ENCODE measurements at regions not wholly inside any gene's neighbourhood (a gene's known extent, or its start where the extent isn't known, plus 50 kb on each side); places are given as distances from the start of the nearest gene placed in this dataset.
"Not testable (repeated sequence)": the region's sequence is repeated elsewhere in the genome, so short reads cannot be mapped to it uniquely, and the experiment has no call there.

DNA sequence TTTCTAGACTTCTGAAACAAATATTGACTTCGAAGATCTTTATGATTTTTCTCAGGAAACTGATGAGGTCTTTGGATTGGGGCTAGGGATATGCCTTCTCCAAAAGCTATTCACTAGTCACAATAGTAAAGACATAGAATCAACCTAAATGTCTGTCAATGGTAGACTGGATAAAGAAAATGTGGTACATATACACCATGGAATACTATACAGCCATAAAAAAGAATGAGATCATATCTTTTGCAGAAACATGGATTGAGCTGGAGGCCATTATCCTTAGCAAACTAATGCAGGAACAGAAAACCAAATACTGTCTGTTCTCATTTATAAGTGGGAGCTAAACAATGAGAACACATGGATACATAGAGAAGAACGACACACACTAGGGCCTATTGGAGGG is 308.5 kb upstream of the HNRNPA3 start:
- H3K4me3 ChIP-seq (ENCODE audit: low read length); H3K27me3 ChIP-seq (ENCODE audit: insufficient read depth, low read length); H3K9ac ChIP-seq (ENCODE audit: low read depth, low read length); H3K27ac ChIP-seq (ENCODE audit: low read depth, low read length); H3K4me1 ChIP-seq (ENCODE audit: insufficient read depth, low read length); H3K9me3 ChIP-seq (ENCODE audit: insufficient read depth, low read depth, low read length); H3K36me3 ChIP-seq (ENCODE audit: insufficient read depth, low read length): not testable (repeated sequence)
- 100% methylated on average over 1 of the region's 2 CpGs for WGBS

DNA sequence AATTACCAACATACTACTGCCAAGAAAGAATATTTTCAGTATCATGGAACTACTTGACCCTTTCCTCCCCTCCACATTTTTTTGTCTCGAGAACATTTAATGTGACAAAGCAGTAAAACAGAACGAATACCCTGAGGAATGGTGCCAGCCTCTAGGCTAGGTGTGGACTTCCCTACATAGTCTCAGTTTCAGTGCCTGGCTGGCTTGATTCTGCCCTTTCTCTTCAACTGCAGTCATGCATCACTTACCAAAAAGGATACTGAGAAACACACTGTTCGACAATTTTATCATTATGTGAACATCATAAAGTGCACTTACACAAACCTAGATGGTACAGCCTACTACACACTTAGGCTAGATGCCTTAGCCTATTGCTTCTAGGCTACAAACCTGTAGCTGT is 305.3 kb upstream of the HNRNPA3 start:
- no peaks in the 10 kb centered on the region for H3K27me3 ChIP-seq (ENCODE audit: insufficient read depth, low read length)
- H3K27ac ChIP-seq (ENCODE audit: low read depth, low read length): no peak overlapping the region
- H3K4me1 ChIP-seq (ENCODE audit: insufficient read depth, low read length): no peaks in the 10 kb centered on the region; the same call in 1 of the 2 replicates
- no peaks in the 10 kb centered on the region for H3K36me3 ChIP-seq (ENCODE audit: insufficient read depth, low read length)
- WGBS: 76% methylated on average over 3 of the region's 3 CpGs
- no peak overlapping the region for H3K4me3 ChIP-seq (ENCODE audit: low read length)
- no peaks in the 10 kb centered on the region for H3K9me3 ChIP-seq (ENCODE audit: insufficient read depth, low read depth, low read length)
- H3K9ac ChIP-seq (ENCODE audit: low read depth, low read length): no peak overlapping the region

DNA sequence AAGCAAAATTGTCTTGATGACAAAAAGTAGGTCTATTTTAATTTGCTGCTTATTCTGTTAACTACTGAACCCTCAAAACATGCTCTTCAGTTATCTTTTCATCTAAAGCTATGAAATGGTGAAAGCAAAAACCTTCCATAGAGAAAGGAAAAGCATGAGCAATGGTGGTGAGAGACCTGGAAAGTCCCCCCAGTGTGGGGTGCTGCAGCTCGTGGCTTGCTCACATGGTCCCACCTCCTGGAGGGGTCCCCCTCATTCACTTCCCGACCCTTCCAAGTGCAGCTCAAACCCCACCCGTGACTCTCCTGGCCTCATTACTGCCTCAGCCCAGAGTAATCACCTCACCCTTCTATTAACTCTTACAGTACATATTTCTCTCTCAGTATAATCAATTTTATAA is 301.8 kb upstream of the HNRNPA3 start:
- no peak overlapping the region for H3K27ac ChIP-seq (ENCODE audit: low read depth, low read length)
- no peaks in the 10 kb centered on the region; the same call in 1 of the 2 replicates for H3K4me1 ChIP-seq (ENCODE audit: insufficient read depth, low read length)
- no peak overlapping the region for H3K9ac ChIP-seq (ENCODE audit: low read depth, low read length)
- H3K4me3 ChIP-seq (ENCODE audit: low read length): no peak overlapping the region
- WGBS: 87% methylated on average over 3 of the region's 3 CpGs
- H3K27me3 ChIP-seq (ENCODE audit: insufficient read depth, low read length): no peaks in the 10 kb centered on the region
- H3K36me3 ChIP-seq (ENCODE audit: insufficient read depth, low read length): no peaks in the 10 kb centered on the region
- H3K9me3 ChIP-seq (ENCODE audit: insufficient read depth, low read depth, low read length): no peaks in the 10 kb centered on the region

DNA sequence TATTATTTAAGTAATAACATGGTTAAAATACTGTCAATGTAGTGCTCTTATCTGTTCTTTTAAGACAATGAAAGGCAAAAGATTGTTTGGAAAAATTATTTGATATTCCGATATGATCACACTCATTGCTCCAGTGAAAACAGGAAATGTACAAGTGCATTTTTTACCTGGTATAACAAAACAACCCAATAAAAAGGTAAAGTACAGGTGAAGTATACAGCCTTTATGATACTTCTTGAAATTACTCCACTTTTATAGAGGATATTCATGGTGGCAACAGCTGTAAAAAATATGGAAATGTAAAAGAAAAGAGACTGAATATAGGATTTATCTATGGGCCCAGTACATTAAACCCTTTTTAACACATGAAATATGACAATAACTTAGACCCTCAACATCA is 298.6 kb upstream of the HNRNPA3 start:
- WGBS: 100% methylated on average over 1 of the region's 1 CpG
- Histone ChIP-seq H3K9ac (ENCODE audit: low read depth, low read length) (no peak overlapping the region), H3K9me3 (ENCODE audit: insufficient read depth, low read depth, low read length) (no peaks in the 10 kb centered on the region), H3K36me3 (ENCODE audit: insufficient read depth, low read length) (no peaks in the 10 kb centered on the region), H3K4me1 (ENCODE audit: insufficient read depth, low read length) (no peaks in the 10 kb centered on the region; the same call in 1 of the 2 replicates), H3K4me3 (ENCODE audit: low read length) (no peak overlapping the region), H3K27me3 (ENCODE audit: insufficient read depth, low read length) (no peaks in the 10 kb centered on the region), H3K27ac (ENCODE audit: low read depth, low read length) (no peak overlapping the region)

DNA sequence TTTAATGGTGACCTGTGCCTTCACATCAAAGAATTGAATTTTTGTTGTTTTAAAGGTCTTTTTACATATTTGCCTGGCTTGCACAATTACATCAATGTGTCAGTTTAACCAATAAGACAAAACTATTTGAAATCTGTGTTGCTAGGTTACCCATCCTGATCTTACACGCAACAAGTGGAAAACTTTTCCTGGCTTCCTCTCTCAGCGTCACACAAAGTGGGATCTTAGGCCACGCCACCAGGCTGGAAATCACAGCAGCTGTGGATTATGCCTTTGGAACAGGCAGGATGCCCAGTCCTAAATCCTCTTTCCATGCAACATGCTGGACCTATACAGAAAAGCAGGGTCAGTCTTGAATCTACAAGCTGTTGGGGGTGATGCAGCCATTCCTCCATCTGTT is 298.2 kb upstream of the HNRNPA3 start:
- H3K36me3 ChIP-seq (ENCODE audit: insufficient read depth, low read length): no peaks in the 10 kb centered on the region
- H3K27me3 ChIP-seq (ENCODE audit: insufficient read depth, low read length): no peaks in the 10 kb centered on the region
- H3K27ac ChIP-seq (ENCODE audit: low read depth, low read length): no peak overlapping the region
- no peaks in the 10 kb centered on the region; the same call in 1 of the 2 replicates for H3K4me1 ChIP-seq (ENCODE audit: insufficient read depth, low read length)
- H3K9ac ChIP-seq (ENCODE audit: low read depth, low read length): no peak overlapping the region
- no peaks in the 10 kb centered on the region for H3K9me3 ChIP-seq (ENCODE audit: insufficient read depth, low read depth, low read length)
- H3K4me3 ChIP-seq (ENCODE audit: low read length): no peak overlapping the region
- 97% methylated on average over 3 of the region's 3 CpGs for WGBS

DNA sequence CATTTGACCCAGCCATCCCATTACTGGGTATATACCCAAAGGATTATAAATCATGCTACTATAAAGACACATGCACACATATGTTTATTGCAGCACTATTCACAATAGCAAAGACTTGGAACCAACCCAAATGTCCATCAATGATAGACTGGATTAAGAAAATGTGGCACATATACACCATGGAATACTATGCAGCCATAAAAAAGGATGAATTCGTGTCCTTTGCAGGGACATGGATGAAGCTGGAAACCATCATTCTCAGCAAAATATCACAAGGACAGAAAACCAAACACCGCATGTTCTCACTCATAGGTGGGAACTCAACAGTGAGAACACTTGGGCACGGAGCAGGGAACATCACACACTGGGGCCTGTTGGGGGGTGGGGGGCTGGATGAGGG is 290.0 kb upstream of the HNRNPA3 start:
- H3K36me3 ChIP-seq (ENCODE audit: insufficient read depth, low read length); H3K4me3 ChIP-seq (ENCODE audit: low read length); H3K27ac ChIP-seq (ENCODE audit: low read depth, low read length); H3K27me3 ChIP-seq (ENCODE audit: insufficient read depth, low read length); H3K9me3 ChIP-seq (ENCODE audit: insufficient read depth, low read depth, low read length); H3K9ac ChIP-seq (ENCODE audit: low read depth, low read length); H3K4me1 ChIP-seq (ENCODE audit: insufficient read depth, low read length): not testable (repeated sequence)
- 100% methylated on average over 2 of the region's 3 CpGs for WGBS

DNA sequence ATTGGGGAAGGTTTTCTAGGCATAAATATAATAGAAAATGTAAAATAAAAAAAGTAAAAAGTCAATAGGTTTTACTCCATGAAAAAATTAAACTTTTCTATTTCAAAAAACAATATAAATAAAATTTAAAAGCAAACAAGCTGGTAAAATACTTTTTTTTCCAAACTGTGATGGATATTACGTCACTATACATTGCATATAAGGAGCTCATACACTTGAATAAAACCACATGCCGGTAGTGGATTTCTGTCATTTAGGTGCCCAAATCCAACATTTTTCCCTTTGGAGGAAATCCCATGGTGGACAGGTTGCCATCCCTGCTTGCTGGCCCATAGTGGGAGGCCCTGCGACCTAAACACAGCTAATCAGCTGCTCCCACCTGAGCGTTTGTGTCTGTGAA is 289.4 kb upstream of the HNRNPA3 start:
- Histone ChIP-seq H3K27me3 (ENCODE audit: insufficient read depth, low read length) (no peaks in the 10 kb centered on the region), H3K9me3 (ENCODE audit: insufficient read depth, low read depth, low read length) (peaks cover 10% of the 10 kb centered on the region; the same call in 1 of the 2 replicates), H3K4me1 (ENCODE audit: insufficient read depth, low read length) (no peaks in the 10 kb centered on the region), H3K27ac (ENCODE audit: low read depth, low read length) (no peak overlapping the region), H3K9ac (ENCODE audit: low read depth, low read length) (no peak overlapping the region), H3K4me3 (ENCODE audit: low read length) (no peak overlapping the region), H3K36me3 (ENCODE audit: insufficient read depth, low read length) (no peaks in the 10 kb centered on the region)
- WGBS: 94% methylated on average over 4 of the region's 4 CpGs

DNA sequence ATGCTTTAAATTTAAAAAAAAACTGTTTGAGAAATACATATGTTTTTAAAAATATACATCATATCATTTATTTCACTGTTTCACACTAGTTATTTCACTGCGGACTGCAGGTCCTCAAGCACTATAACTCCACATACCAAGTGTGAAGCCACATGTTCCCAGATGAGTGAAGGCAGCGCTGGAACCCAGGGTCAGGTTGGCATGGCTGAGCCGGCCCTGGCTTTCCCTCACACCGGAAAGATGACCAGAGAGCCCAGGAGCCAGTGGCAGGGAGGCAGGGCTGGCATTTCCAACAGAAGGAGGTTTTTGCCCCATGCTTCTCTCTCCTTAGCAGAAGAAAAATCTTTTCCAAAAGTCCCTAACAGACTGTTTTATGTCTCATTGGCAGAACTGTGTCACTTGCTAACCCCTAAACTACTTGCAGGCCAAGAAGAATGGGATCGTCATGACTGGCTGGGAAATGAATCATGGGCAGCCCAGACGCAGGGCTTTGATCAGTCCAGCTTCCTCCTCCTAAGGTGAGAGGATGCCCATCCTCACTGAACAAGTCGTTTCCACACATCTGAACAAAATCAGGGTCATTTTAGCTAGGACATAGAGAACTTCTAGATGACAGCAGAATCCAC is 287.6 kb upstream of the HNRNPA3 start:
- no peaks in the 10 kb centered on the region for H3K27me3 ChIP-seq (ENCODE audit: insufficient read depth, low read length)
- H3K9me3 ChIP-seq (ENCODE audit: insufficient read depth, low read depth, low read length): peaks cover 10% of the 10 kb centered on the region; the same call in 1 of the 2 replicates
- WGBS: 89% methylated on average over 7 of the region's 7 CpGs
- no peak overlapping the region for H3K9ac ChIP-seq (ENCODE audit: low read depth, low read length)
- H3K4me1 ChIP-seq (ENCODE audit: insufficient read depth, low read length): no peaks in the 10 kb centered on the region
- H3K27ac ChIP-seq (ENCODE audit: low read depth, low read length): no peak overlapping the region
- H3K36me3 ChIP-seq (ENCODE audit: insufficient read depth, low read length): no peaks in the 10 kb centered on the region
- H3K4me3 ChIP-seq (ENCODE audit: low read length): no peak overlapping the region

DNA sequence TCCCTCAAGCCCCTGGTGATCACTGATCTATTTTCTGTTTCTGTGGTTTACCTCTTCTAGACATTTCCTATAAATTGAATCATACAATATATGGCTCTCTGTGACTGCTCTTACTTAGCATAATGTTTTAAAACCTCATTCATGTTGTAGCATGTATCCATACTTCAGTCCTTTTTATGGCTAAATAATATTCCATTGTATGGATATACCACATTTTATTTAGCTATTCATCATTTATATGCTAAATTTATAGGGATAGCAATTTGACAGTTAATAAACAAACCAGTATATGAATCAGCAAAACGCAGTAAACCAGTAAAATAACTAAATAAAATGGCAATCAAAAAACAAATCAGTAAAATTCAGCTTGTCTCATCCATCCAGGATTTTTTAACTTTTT is 286.1 kb upstream of the HNRNPA3 start:
- WGBS: 0% methylated on average over 1 of the region's 1 CpG
- H3K4me1 ChIP-seq (ENCODE audit: insufficient read depth, low read length): no peaks in the 10 kb centered on the region
- H3K27me3 ChIP-seq (ENCODE audit: insufficient read depth, low read length): no peaks in the 10 kb centered on the region
- H3K9ac ChIP-seq (ENCODE audit: low read depth, low read length): no peak overlapping the region
- H3K9me3 ChIP-seq (ENCODE audit: insufficient read depth, low read depth, low read length): peaks cover 10% of the 10 kb centered on the region; the same call in 1 of the 2 replicates
- no peaks in the 10 kb centered on the region for H3K36me3 ChIP-seq (ENCODE audit: insufficient read depth, low read length)
- no peak overlapping the region for H3K4me3 ChIP-seq (ENCODE audit: low read length)
- no peak overlapping the region for H3K27ac ChIP-seq (ENCODE audit: low read depth, low read length)

DNA sequence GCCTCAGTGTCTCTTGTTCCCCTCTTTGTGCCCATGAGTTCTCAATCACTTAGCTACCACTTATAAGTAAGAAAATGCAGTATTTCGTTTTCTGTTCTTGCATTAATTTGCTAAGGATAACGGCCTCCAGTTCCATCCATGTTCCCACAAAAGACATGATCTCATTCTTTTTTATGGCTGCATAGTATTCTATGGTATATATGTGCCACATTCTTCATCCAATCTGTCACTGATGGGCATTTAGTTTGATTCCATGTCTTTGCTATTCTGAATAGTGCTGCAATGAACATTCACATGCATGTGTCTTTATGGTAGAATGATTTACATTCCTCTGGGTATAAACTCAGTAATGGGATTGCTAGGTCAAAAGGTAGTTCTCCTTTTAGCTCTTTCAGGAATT is 283.2 kb upstream of the HNRNPA3 start:
- H3K4me1 ChIP-seq (ENCODE audit: insufficient read depth, low read length); H3K9me3 ChIP-seq (ENCODE audit: insufficient read depth, low read depth, low read length); H3K27me3 ChIP-seq (ENCODE audit: insufficient read depth, low read length); H3K36me3 ChIP-seq (ENCODE audit: insufficient read depth, low read length); H3K4me3 ChIP-seq (ENCODE audit: low read length); H3K9ac ChIP-seq (ENCODE audit: low read depth, low read length); H3K27ac ChIP-seq (ENCODE audit: low read depth, low read length): not testable (repeated sequence)
- WGBS: 95% methylated on average over 2 of the region's 2 CpGs

DNA sequence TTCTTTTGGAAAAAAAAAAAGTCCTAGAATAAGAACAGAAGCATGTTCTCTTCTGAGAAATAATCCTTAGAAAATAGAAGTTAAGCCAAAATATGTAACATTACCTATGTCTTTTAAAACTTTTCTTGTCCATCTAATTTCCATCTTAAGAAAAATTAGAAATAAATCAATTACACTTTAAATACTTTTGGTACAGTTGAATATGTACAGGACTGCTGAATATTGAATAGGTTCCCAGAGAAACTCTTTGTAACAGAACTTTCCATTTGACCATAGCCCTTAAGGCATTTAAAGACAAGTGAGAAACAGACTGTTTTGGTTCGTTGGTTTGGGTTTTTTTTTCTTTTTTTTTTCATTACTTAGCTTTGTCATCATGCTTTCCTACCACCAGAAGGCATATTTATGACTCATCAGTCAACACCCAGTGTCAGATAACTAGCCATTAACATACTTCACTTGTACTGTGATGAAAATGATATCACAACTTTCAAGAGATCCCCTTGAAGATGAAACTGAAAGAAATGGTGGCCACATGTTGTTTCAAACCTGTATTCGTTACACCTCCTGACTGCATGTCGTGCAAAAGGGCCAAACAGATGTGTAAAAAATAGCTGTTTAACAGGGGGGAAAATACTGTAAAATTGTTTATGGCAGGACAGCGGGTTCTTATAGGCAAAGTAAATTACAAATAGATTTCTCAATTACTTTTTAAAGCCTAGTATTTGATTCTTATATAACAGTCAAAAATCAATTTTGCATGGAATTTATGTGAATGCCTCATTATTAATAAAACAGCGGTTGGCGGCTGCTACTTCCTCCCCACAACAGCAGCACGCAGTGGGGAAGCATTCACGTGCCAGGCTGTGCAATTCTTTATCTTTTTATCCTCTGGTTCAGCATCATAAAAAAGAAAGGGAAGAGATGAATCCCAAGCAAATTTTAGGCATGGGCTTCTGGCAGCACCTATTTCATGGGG is 280.7 kb upstream of the HNRNPA3 start:
- Histone ChIP-seq H3K36me3 (ENCODE audit: insufficient read depth, low read length) (no peaks in the 10 kb centered on the region), H3K27ac (ENCODE audit: low read depth, low read length) (no peak overlapping the region), H3K4me3 (ENCODE audit: low read length) (no peak overlapping the region), H3K27me3 (ENCODE audit: insufficient read depth, low read length) (no peaks in the 10 kb centered on the region), H3K9ac (ENCODE audit: low read depth, low read length) (no peak overlapping the region), H3K4me1 (ENCODE audit: insufficient read depth, low read length) (no peaks in the 10 kb centered on the region; the same call in 1 of the 2 replicates), H3K9me3 (ENCODE audit: insufficient read depth, low read depth, low read length) (peaks cover 2% of the 10 kb centered on the region; the same call in 1 of the 2 replicates)
- WGBS: 97% methylated on average over 7 of the region's 8 CpGs

Data from HUES64 (cell line).